Stimulated activated CD8-positive, alpha-beta memory T cell treated with anti-CD3 and anti-CD28 coated beads, Interleukin-15, amount 100 ng/mL, for 48 hours (primary cell): ENCODE measurements at regions not wholly inside any gene's neighbourhood (a gene's known extent, or its start where the extent isn't known, plus 50 kb on each side); places are given as distances from the start of the nearest gene placed in this dataset.

Experiments used
- DNase-seq, 2 donors: peaks; one replicate each; pipeline ENCODE4 v3.0.0-alpha.2; 2020; ENCODE audit warnings: low read depth in 2 of 2

GRCh38 chr12:58988643-58989344 lies 68.5 kb upstream of the LRIG3 start:
- DNase-seq: no peak

- DNase-seq: no peak
Observed at GRCh38 chr12:58981961-58982360, 61.7 kb upstream of the LRIG3 start.

- DNase-seq: no peak
Observed at GRCh38 chr12:58980768-58981167, 60.5 kb upstream of the LRIG3 start.

- no peak for DNase-seq
Observed at GRCh38 chr12:58978717-58979116, 58.4 kb upstream of the LRIG3 start.

- DNase-seq: no peak
Observed at GRCh38 chr12:58977476-58977875, 57.2 kb upstream of the LRIG3 start.

- no peak for DNase-seq
Observed at GRCh38 chr12:58976146-58976545, 55.8 kb upstream of the LRIG3 start.
